Loucy (cell line): ENCODE measurements at regions not wholly inside any gene's neighbourhood (a gene's known extent, or its start where the extent isn't known, plus 50 kb on each side); places are given as distances from the start of the nearest gene placed in this dataset.

Source experiments
- H2AFZ ChIP-seq: fragments of 200-600 bp; sonication (generic); 2 replicates; pipeline ENCODE4 v1.6.0; 2016; ENCODE audit warnings: antibody characterized with exemption, mild to moderate bottlenecking, low read length, moderate library complexity
- H3F3A ChIP-seq: fragments of 200-600 bp; 2 replicates; pipeline ENCODE4 v1.6.0; 2016; ENCODE audit warnings: antibody characterized with exemption, low read depth, mild to moderate bottlenecking
- H3K27me3 ChIP-seq: fragments of 200-600 bp; sonication (generic); 2 replicates; pipeline ENCODE4 v1.6.1; 2014; ENCODE audit warnings: low read length, mild to moderate bottlenecking; ENCODE audit not compliant: insufficient read depth, poor library complexity, severe bottlenecking
- H3K36me3 ChIP-seq: fragments of 200-600 bp; sonication (generic); 2 replicates; pipeline ENCODE4 v1.6.1; 2016; ENCODE audit warnings: low read length; ENCODE audit not compliant: insufficient read depth
- H3K4me1 ChIP-seq: fragments of 200-600 bp; sonication (generic); 2 replicates; pipeline ENCODE4 v1.5.1; 2014; ENCODE audit warnings: low read length, mild to moderate bottlenecking; ENCODE audit not compliant: insufficient read depth, poor library complexity, severe bottlenecking
- H3K4me2 ChIP-seq: fragments of 200-600 bp; sonication (generic); 2 replicates; pipeline ENCODE4 v1.6.0; 2014; ENCODE audit warnings: antibody characterized with exemption, low read length, low read depth, mild to moderate bottlenecking; ENCODE audit not compliant: poor library complexity, severe bottlenecking
- H3K4me3 ChIP-seq: fragments of 200-600 bp; sonication (generic); 2 replicates; pipeline ENCODE4 v1.5.1; 2014; ENCODE audit warnings: low read length, mild to moderate bottlenecking, mixed read lengths; ENCODE audit not compliant: poor library complexity, severe bottlenecking
- H3K79me2 ChIP-seq: fragments of 200-600 bp; sonication (generic); 2 replicates; pipeline ENCODE4 v1.6.1; 2014; ENCODE audit warnings: low read length; ENCODE audit not compliant: insufficient read depth
- H3K9ac ChIP-seq: fragments of 200-600 bp; sonication (generic); 2 replicates; pipeline ENCODE4 v1.6.0; 2014; ENCODE audit warnings: mild to moderate bottlenecking, low read depth, low read length, moderate library complexity; ENCODE audit not compliant: poor library complexity, severe bottlenecking
- H3K9me2 ChIP-seq: fragments of 200-600 bp; sonication (generic); replicated peaks from 2 replicates; pipeline ENCODE4 v1.6.1; 2016; ENCODE audit warnings: low read depth, low read length, mixed read lengths
- H3K9me3 ChIP-seq: fragments of 200-600 bp; sonication (generic); 2 replicates; pipeline ENCODE4 v1.6.1; 2014; ENCODE audit warnings: mild to moderate bottlenecking, antibody characterized with exemption, low read length, low read depth; ENCODE audit not compliant: insufficient read depth
- H4K20me1 ChIP-seq: fragments of 200-600 bp; sonication (generic); 2 replicates; pipeline ENCODE4 v1.6.0; 2014; ENCODE audit warnings: antibody characterized with exemption, low read length, mild to moderate bottlenecking; ENCODE audit not compliant: insufficient read depth, poor library complexity, severe bottlenecking
- EZH2phosphoT487 ChIP-seq: fragments of 200-600 bp; IDR thresholded peaks from 2 replicates; pipeline ENCODE4 v1.6.1; 2018; ENCODE audit warnings: antibody characterized with exemption, mild to moderate bottlenecking, moderate library complexity, borderline replicate concordance
- TF ChIP-seq, protein P1 (sequence below): fragments of 200-600 bp; sonication (generic); conservative IDR thresholded peaks from 2 replicates; pipeline ENCODE4 v1.5.1; 2014; ENCODE audit warnings: mild to moderate bottlenecking, antibody characterized with exemption, low read length

DNA sequence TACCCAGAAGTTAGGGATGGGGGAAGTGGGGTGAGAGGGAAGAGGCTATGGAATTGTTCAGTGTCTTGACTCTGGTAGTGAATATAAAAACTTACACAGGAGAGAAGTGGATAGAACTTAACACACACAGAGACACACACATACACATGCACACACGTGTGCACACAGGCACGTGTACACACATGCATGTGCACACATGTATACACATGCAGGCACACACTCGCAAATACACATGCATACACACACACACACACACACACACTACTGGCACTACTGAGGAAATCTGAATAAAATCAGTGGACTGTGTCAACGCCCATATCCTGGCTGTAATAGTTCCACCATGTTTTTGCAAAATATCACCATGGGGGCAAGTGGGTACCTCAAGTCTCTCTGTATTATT lies 107.9 kb downstream of the IRS2 start:
- Histone ChIP-seq H3K36me3 (no peaks in the 10 kb centered on the region), H3K4me3 (no peak overlapping the region), H3K4me2 (no peak overlapping the region), H3K79me2 (no peaks in the 10 kb centered on the region), H2AFZ (no peak overlapping the region), H3K4me1 (no peaks in the 10 kb centered on the region), H3K9me2 (no peaks in the 10 kb centered on the region), H4K20me1 (no peaks in the 10 kb centered on the region), H3K9ac (no peak overlapping the region), H3K27me3 (no peaks in the 10 kb centered on the region), H3F3A (no peaks in the 10 kb centered on the region), H3K9me3 (no peaks in the 10 kb centered on the region)
- no peak for TF ChIP-seq EZH2phosphoT487
- TF ChIP-seq, protein P1, sequence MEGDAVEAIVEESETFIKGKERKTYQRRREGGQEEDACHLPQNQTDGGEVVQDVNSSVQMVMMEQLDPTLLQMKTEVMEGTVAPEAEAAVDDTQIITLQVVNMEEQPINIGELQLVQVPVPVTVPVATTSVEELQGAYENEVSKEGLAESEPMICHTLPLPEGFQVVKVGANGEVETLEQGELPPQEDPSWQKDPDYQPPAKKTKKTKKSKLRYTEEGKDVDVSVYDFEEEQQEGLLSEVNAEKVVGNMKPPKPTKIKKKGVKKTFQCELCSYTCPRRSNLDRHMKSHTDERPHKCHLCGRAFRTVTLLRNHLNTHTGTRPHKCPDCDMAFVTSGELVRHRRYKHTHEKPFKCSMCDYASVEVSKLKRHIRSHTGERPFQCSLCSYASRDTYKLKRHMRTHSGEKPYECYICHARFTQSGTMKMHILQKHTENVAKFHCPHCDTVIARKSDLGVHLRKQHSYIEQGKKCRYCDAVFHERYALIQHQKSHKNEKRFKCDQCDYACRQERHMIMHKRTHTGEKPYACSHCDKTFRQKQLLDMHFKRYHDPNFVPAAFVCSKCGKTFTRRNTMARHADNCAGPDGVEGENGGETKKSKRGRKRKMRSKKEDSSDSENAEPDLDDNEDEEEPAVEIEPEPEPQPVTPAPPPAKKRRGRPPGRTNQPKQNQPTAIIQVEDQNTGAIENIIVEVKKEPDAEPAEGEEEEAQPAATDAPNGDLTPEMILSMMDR = no peak

DNA sequence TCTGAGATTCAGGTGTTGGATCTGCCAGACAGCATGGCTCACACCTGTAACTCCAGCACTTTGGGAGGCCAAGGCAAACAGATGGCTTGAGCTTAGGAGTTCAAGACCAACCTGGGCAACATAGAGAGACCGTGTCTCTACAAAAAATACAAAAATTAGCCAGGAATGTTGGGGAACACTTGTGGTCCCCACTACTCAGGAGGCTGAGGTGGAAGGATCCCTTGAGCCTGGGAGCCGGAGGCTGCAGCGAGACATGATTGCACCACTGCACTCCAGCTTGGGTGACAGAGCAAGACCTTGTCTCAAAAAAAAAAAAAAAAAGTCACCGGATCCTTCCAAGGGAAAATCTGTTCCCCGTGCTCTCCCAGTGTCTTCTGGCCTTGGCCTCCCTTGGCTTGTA lies 109.2 kb downstream of the IRS2 start:
- no peaks in the 10 kb centered on the region for H3K9me3 ChIP-seq
- H2AFZ ChIP-seq = no peak overlapping the region
- no peak for TF ChIP-seq EZH2phosphoT487
- TF ChIP-seq, protein P1 = no peak
- no peaks in the 10 kb centered on the region for H4K20me1 ChIP-seq
- H3K4me1 ChIP-seq = no peaks in the 10 kb centered on the region
- no peaks in the 10 kb centered on the region for H3K9me2 ChIP-seq
- no peak overlapping the region for H3K4me3 ChIP-seq
- H3K36me3 ChIP-seq = no peaks in the 10 kb centered on the region
- no peaks in the 10 kb centered on the region for H3K79me2 ChIP-seq
- H3K4me2 ChIP-seq = no peak overlapping the region
- no peaks in the 10 kb centered on the region for H3F3A ChIP-seq
- H3K27me3 ChIP-seq = no peaks in the 10 kb centered on the region
- no peak overlapping the region for H3K9ac ChIP-seq

DNA sequence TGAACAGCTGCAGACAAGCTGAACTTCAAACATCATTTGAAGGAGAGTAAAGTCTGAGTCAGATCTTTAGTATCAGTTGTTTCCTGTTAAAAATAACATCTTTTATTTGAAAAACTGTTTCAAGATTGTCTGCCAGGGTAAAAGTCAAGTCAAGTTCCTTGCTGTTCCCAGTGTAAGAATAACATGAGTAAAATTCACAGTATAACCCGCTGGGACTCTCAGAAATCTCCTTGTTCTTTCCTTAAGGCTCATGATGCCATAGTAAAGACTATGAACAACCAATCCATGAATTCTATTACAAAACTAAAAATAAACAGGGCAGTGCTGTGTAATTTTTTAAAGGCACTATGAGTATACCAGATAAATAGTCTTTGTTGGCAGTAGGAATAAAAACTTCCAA lies 112.9 kb downstream of the IRS2 start:
- no peaks in the 10 kb centered on the region for H3K4me1 ChIP-seq
- H3K27me3 ChIP-seq = no peaks in the 10 kb centered on the region
- H3K4me2 ChIP-seq = no peak overlapping the region
- H3K79me2 ChIP-seq = no peaks in the 10 kb centered on the region
- no peaks in the 10 kb centered on the region for H3K9me3 ChIP-seq
- no peak for TF ChIP-seq EZH2phosphoT487
- TF ChIP-seq, protein P1 = no peak
- no peak overlapping the region for H3K4me3 ChIP-seq
- H3K9me2 ChIP-seq = no peaks in the 10 kb centered on the region
- no peaks in the 10 kb centered on the region for H3F3A ChIP-seq
- no peak overlapping the region for H2AFZ ChIP-seq
- H4K20me1 ChIP-seq = no peaks in the 10 kb centered on the region
- no peak overlapping the region for H3K9ac ChIP-seq
- no peaks in the 10 kb centered on the region for H3K36me3 ChIP-seq
